CD1c-positive myeloid dendritic cell (primary cell): ENCODE measurements at regions not wholly inside any gene's neighbourhood (a gene's known extent, or its start where the extent isn't known, plus 50 kb on each side); places are given as distances from the start of the nearest gene placed in this dataset.
A peak's percentile ranks its signal among the peaks of the same experiment; 100 is the strongest.

Experiments used
- DNase-seq: peaks from one replicate; pipeline ENCODE4 v3.0.0-alpha.2; 2016; ENCODE audit errors: extremely low spot score

- no peak for DNase-seq
Measured at GRCh38 chr2:74036010-74036409, 51.3 kb downstream of the TET3 start.

GRCh38 chr2:74036450-74037195 lies 51.9 kb downstream of the TET3 start:
- peak; percentile 43 for DNase-seq

GRCh38 chr2:74037379-74037860 lies 52.7 kb downstream of the TET3 start:
- DNase-seq, result peak; percentile 91

DNA sequence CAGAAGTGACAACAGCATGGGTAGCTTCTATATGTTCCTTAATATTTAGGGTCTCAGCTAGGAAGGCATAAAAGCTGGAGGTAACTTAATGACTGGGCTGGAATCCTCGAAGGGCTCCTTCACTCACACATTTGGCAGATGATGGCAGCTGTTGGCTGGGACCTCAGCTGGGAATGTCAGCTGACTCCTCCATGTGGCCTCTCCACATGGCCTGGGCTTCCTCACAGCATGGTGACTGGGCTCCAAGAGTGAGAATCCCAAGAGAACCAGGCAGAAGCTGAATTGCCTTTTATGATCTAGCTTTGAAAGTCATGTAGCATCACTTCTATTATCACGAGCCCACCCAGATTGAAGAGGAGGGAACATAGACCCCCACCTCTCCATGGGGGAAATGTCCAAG lies 54.9 kb downstream of the TET3 start:
- no peak for DNase-seq

DNA sequence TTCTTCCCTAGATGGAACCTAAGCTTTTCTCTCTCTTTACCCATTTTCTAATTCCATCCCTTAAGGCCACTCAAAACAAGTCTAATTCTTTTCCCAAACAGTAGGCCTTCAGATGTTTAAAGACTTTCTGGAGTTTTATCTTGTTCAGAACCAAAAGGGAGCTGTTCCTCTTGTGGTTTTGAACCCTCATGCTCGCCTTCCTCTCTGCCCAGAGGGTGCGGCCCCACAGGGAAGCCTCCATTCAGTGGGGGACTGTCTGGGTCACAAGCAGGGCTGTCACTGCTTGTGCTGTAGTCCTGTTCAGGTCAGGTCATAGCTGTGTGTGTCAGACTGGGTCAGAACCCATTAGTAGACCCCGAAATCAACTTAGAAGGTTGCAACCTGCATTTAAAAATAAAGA lies 56.5 kb downstream of the TET3 start:
- DNase-seq, result peak; percentile 59

GRCh38 chr2:74041726-74042125 lies 57.0 kb downstream of the TET3 start:
- DNase-seq, result no peak

GRCh38 chr2:74042606-74043005 lies 57.9 kb downstream of the TET3 start:
- DNase-seq, result no peak

- no peak for DNase-seq
Measured at GRCh38 chr2:74043345-74044329, 58.9 kb downstream of the TET3 start.

DNA sequence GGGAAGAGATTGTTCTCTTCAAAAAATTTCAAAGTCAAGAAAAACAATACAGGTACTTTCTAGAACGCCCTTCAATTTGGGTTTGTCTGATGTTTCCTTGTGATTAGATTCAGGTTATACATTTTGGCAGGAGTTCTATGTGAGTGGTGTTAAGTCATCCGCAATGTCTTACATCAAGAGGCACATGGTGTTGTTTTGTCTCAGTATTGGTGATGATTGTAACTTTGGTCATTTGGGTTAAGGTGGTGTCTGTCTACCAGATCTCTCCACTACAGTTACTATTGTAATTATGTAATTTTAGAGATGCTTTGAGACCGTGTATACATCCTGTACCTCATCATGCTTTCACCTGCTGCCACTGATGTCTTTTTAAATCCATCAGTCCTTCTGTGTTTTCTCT lies 60.3 kb downstream of the TET3 start:
- DNase-seq, result no peak

DNA sequence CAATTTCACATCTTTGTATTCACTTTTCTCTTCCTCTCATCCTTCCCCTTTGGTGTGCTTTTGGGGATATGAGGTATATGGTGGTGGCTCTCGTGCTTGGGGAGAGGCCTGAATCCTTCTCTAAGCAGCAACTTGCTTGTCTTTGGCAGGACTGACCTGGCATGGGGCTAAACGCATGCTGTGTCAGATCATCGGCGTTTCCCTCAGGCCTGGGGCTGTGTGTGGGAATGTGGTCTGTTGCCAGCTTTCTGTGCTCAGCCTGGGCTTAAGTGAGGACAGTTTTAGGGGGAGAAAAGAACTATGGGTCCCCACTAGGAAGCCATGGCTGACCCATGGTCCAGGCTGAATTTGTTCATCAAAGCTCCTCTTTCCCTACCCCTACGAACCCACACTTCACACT lies 60.7 kb downstream of the TET3 start:
- no peak for DNase-seq

DNA sequence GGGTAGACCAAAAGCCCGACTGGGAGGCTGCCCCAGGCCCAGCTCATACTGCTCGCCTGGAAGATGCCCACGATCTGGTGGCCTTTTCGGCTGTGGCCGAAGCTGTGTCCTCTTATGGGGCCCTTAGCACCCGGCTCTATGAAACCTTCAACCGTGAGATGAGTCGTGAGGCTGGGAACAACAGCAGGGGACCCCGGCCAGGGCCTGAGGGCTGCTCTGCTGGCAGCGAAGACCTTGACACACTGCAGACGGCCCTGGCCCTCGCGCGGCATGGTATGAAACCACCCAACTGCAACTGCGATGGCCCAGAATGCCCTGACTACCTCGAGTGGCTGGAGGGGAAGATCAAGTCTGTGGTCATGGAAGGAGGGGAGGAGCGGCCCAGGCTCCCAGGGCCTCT lies 61.7 kb downstream of the TET3 start:
- DNase-seq, result no peak

DNA sequence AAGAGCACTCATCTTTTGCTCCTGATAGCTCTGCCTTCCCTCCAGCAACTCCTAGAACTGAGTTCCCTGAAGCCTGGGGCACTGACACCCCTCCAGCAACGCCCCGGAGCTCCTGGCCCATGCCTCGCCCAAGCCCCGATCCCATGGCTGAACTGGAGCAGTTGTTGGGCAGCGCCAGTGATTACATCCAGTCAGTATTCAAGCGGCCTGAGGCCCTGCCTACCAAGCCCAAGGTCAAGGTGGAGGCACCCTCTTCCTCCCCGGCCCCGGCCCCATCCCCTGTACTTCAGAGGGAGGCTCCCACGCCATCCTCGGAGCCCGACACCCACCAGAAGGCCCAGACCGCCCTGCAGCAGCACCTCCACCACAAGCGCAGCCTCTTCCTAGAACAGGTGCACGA lies 62.4 kb downstream of the TET3 start:
- DNase-seq, result no peak

GRCh38 chr2:74048147-74048546 lies 63.4 kb downstream of the TET3 start:
- no peak for DNase-seq

- DNase-seq, result no peak
Measured at GRCh38 chr2:74048843-74049519, 64.3 kb downstream of the TET3 start.

DNA sequence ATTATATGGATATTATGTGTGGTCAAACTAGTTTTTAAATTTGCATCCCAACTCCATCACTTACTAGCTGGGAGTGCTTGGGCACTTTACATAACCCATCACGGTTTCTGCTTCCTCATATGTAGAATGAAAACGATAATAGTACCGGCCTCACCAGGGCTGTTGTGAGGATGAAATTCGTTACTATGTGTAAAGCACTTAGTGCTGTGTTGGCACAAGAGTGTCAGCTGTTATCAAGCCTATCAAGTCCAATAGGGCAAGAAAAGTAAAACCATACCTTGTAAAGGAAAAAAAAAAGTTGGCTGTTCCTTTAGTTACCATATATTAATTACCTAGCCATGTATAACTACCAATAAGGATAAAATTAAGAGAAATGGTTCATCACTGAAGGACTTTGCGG lies 65.4 kb downstream of the TET3 start:
- DNase-seq, result no peak

DNA sequence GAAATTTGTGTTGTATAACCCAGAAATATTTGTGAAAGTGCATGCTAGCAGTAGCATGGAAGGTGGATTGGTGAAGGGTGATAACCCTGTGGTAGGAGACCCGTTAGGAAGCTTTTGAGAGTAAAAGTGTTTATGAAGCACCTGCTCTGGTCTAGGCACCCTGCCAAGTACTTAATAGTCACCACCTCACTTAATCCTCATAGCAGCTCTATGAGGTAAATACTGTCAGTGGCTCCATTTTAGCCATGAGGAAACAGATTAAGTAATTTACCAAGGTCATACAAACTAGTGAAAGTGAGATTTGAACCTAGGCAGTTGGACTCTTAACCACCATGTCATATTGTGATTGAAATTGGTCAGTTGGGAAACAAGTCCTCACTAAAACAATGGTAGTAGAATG lies 66.8 kb downstream of the TET3 start:
- no peak for DNase-seq

DNA sequence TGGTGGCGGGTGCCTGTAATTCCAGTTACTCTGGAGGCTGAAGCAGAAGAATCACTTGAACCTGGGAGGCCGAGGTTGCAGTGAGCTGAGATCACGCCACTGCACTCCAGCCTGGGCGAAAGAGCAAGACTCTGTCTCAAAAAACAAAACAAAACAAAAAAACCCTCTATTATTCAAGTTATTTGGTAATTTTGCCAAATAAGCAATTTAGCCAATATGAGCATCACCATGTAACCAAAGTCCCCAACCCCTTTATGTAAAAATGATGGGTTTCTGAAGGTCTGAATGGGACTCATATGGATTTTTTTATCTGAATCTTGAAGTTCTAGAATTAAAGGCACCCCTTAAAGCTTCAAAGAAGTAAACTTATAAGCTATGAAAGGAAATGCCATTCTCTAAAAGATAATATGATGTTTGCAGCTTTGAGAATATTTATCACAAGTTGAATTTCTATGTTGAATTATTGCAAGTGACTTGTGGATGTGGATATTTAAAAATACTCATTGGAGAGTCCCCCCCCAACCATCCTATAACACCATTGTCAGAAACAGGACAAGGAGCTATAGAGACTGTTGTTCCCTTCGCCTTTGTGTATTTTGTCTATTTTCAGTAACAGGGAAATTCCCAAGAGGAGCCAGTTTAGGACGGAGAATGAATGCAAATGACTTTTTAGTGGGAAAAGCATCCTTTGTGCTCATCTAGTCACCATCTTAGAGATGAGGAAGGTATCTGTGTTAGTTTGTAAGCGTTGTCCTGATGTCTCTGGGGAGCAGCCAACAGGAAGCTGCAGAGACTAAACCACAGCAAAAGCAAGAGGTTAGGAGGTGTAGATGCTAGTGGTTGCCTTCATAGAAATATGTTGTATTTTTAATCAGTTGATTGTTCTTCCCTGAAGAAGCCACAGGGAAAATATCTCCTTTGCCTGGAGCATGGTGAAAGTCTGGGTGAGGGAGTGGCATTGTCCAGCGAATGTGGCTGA lies 68.3 kb downstream of the TET3 start:
- no peak for DNase-seq

DNA sequence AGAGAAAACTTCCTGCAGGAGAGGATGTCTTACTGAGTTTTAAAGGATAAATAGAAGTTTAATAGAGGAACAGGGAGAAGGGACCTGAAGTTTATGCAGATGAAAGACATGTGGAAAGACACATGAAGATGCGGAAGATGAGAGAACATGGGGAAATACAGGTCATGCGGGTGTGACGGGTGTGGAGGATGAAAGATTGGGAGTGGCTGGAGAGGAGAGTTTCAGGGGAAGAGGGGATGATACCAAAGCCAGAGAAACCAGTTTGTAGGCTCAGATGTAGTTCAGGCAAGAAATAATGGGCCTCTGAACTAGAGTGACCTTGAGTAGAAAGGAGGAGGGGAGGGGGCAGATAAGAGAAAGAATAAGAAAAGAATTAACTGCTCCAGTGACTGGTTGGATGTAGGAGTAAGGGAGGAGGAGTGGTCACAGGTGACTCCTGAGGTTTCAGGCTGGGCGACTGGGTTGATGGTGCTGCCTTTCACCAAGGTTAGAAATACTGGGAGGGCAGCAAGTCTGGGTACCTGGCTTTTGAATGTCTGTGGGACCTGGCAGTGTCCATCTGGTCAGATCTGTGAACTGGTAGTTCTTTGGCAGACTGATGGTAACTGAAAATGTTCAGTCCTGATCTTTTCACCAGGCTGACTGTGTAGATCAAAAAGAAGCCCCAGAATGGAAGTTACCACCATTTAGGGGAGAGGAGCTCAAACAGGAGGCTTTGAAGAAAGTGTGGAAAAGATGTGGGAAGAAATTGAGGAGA lies 69.4 kb downstream of the TET3 start:
- DNase-seq, result no peak

- DNase-seq, result no peak
Measured at GRCh38 chr2:74059137-74059775, 74.5 kb downstream of the TET3 start.

DNA sequence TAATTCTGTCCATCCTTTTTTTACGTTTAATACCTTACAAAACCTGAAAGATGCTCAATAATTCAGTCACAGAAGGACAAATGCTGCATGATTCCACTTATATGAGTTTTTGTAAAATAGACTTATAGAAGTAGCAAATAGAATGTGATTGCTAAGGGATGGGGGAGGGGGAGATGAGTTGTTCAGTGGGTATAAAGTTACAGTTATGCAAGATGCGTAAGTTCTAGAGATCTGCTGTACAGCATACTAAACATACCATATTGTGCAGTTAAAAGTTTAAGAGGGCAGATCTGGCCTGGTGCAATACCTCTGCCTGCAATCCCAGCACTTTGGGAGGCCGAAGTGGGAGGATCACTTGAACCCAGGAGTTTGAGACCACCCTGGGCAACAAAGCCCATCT lies 78.8 kb downstream of the TET3 start:
- no peak for DNase-seq
